Neural cell (in vitro differentiated cells): ENCODE measurements at regions not wholly inside any gene's neighbourhood (a gene's known extent, or its start where the extent isn't known, plus 50 kb on each side); places are given as distances from the start of the nearest gene placed in this dataset.

Experiments used
- CTCF ChIP-seq: fragments of 450-650 bp; IDR thresholded peaks from 2 replicates; pipeline ENCODE4 v1.5.1; 2014; ENCODE audit warnings: antibody characterized with exemption, mild to moderate bottlenecking, moderate library complexity; ENCODE audit not compliant: poor library complexity, severe bottlenecking
- EZH2 ChIP-seq: fragments of 200-600, 300-800 bp; shearing (Covaris generic), sonication (generic); IDR thresholded peaks from 2 replicates; pipeline ENCODE4 v1.6.1; 2014; ENCODE audit warnings: antibody characterized with exemption, low read length, borderline replicate concordance, mild to moderate bottlenecking; ENCODE audit not compliant: insufficient read depth, poor library complexity, severe bottlenecking
- RAD21 ChIP-seq: fragments of 450-650 bp; conservative IDR thresholded peaks from 2 replicates; pipeline ENCODE4 v1.6.1; 2014; ENCODE audit warnings: antibody characterized with exemption, mild to moderate bottlenecking, moderate library complexity

DNA sequence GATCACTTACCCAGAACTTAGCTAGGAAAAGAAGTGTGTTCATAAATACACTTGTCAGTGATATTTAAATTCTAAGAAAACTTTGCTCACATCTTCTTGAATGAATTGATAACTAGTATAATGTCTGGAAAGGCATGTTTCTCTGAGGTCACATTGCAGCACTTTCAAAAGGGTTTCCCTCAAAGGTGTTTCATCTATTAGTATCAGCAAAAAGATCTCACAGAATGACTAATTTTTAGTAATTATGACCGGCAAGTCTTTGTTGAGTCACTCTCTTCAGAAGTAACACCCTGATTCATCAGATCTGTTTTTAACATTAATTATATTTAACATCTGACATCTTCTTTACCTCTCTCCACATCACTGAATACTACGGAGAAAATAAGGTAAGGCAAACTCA lies 222.3 kb downstream of the IKZF2 start:
- no peak for TF ChIP-seq EZH2
- TF ChIP-seq CTCF, result no peak
- TF ChIP-seq RAD21, result no peak
